GM18507 (cell line): ENCODE measurements at regions not wholly inside any gene's neighbourhood (a gene's known extent, or its start where the extent isn't known, plus 50 kb on each side); places are given as distances from the start of the nearest gene placed in this dataset.

Experiments
- DNase-seq: peaks from one replicate; pipeline ENCODE4 v3.0.0; 2011; ENCODE audit warnings: low read depth; ENCODE audit not compliant: insufficient read length; ENCODE audit errors: extremely low spot score
- FAIRE-seq: peaks from 2 replicates; lab custom pipeline; 2011; peaks lifted over from hg19 to GRCh38; lab: Jason Lieb, UNC

DNA sequence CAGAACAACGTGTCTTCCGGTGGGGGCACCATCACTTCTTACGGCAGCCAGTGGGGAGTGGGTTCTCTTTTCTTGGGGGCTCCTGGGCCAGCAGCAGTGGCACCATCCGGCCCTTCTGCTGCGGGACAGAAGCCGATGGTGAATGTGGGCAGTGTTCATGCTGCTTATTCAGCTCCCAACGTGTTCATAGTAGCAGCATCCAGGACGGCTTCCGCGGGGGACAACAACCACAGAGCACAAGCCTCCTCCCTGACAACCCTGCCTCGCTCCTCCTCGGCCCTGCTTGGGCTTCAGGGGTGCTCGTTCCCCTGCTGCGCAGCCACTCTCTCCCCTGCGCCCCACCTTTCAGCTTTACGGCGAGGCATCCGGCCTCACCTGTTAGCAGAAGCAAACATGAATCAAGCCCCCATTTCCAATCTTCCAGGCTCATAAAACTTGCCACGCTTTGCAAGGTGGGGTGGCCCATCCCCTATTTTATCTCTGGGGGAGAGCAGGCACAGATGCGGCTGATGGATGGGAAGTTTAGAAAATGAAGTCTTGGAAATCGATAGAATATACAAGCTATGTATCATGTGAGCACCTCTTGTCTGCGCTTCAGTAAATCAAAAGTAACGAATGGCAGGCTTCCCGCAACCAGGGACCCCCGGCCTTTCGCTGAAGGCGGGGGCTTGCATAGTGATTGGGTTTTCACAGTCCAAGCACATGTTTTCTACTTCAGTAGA lies 191.8 kb upstream of the NECTIN1 start:
- DNase-seq (no peak), FAIRE-seq (no peak)

DNA sequence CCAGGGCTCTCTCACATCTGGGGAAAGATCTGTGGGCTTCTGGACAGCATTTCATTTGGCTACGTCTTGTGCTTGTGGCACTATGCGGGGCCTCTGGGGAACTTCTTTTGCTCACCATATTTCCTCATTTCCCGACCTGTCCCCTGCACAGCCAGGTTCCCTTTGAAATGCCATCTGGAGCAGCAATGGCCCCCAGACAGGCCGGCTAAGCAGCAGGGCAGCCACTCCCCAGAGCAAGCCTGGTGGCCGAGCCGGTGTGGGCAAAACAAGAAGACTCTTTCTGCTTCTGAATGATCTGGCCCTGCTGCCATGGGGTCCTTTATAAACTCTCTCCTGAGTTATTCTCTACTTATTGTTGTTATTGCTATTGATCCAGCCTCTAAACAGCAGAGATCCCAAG lies 190.7 kb upstream of the NECTIN1 start:
- FAIRE-seq (no peak), DNase-seq (no peak)

DNA sequence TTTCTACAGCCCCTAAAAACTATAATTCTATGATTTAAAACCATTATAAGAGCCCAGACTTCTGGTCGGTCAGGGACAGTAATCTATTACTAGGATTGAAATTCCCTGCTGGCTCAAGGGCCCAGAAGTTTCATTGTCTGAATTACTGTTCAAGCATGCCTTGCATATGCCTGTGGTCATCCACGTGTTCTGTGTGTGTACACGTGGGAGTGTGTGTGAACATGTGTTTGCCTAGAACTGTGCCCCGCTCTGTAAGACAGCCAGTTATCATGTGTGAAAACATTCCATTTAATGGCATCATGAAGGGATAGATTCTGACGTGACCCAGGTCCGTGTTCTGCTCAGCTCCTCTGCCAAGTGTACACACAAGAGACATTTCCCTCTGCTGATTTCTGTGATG lies 189.3 kb upstream of the NECTIN1 start:
- DNase-seq, result no peak
- no peak for FAIRE-seq

DNA sequence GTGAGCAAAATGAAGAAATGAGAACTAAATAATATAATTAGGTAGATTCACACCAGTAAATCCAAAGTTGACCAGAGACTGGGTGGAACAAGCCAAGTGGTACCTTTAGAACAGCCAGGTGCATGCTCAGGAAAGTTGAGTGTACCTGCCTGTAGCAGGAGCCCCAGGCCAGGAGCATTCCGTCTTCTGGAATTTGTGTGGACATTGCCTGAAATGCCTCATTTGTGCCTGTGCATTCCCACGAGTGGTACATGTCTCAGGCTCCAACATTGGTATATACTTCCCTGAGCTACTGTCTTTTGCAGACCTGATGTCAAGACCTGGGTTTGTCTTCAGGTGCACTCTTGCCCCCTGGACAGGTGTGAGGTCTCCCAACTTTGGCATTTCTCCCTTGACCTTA lies 187.6 kb upstream of the NECTIN1 start:
- FAIRE-seq (no peak), DNase-seq (no peak)

DNA sequence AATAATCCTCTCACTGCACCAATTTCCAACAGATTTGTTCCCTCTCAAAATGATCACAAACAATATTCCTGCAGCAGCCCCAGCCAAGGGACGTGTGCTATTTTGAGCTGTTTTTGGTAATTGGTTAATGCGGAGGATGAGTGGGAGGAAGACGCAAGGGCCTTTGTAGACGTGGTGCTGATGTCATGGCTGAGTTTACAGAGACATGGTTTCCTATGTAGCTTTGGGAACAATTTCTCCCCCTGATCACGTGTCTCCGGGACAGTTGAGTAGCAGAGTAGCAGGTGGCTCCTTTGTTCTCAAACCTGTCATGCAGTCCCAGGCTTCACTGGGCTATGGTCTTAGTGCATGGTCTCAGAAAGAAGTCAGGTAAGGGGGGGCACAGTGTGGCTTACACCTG lies 183.2 kb upstream of the NECTIN1 start:
- no peak for FAIRE-seq
- no peak for DNase-seq

DNA sequence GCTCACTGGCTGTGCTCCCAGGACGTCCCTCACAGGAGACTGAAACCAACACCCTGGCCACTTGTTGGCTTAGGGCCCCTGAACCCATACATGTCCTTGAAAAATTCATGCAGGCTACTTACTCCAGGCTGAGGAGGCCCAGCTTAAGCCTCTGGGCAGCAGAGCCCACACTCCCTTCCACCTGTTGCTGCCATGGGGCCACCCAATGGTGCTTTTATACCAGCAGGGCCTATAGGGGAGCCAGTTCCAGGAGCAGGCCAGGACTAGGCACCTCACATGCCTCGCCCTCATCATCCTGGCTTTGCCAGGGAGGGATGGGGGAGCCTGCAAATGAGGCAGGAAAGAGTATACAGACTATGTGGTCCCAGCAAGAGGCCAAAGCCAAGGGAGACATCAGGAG lies 181.7 kb upstream of the NECTIN1 start:
- FAIRE-seq (no peak), DNase-seq (no peak)

DNA sequence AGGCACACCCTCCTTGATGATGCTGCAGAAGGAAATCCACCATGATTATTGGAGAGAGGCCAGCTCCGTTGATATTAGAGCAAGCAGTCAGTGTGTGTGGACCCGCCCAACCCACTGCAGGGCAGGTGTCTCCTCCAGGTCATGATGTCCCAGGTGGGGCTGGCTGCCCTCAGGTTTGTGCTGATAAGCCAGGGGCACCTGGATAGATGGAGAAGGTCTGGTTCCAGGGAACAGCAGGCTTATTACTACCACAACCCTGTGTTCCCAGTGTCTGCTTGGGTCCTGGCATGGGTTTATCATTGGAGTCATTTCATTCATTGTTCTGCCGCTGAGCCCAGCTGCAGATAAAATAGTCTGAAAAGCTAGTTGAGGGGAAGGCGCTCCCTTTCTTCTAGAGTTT lies 181.1 kb upstream of the NECTIN1 start:
- no peak for DNase-seq
- no peak for FAIRE-seq

DNA sequence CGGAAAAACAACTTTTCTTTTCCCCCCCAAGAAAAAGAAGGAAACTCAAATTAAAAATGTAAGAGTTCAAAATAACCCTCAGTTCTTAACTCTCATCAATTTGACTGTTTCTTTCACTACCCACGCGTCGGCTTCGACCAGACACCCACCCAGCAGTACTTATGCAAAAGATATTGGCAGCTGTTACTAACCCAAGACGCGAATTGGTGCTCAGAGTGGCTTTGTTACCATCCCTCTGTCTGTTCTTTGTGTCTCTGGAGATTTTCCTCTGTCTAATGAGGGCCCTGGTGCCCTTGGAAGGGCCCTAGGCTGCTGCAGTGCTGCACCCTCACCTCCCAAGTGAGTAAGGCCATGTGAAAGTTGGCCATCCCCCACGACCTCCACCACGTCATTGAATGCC lies 180.5 kb upstream of the NECTIN1 start:
- no peak for DNase-seq
- no peak for FAIRE-seq

DNA sequence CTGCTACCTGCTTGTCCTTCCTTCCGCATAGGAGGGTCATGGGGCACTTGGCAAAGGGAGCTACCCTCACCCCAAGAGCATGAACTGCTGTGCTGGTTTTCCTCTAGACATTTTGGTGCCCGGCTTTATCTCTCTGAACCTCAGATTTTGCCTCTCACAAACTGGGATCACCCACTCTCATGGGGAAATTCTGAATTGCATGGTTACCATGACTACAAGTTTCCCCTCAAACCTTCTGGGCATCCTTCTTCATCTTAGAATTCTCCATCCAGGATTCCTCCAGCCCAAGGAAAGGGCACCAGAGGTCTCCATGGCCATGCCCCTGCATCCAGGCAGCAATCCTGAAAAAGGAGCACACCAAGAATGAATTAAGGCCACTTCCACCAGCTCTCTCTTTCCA lies 180.1 kb upstream of the NECTIN1 start:
- DNase-seq (no peak), FAIRE-seq (no peak)

DNA sequence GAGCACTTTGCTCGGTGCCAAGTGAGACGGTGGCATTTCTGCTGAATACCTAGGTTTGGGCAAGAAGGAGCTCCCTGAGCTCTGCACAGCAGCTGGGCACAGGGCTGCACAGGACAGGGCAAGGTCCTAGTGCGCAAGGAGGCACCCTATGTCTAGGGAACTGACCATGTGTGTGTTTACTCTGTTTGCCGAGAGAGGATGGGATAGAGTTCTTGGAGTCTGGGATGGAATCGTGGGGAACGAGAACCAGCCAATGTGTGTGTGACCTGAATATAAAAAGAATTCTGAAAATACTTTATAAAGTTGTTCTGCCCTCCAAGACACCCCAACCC lies 179.5 kb upstream of the NECTIN1 start:
- DNase-seq, result no peak
- FAIRE-seq, result no peak

DNA sequence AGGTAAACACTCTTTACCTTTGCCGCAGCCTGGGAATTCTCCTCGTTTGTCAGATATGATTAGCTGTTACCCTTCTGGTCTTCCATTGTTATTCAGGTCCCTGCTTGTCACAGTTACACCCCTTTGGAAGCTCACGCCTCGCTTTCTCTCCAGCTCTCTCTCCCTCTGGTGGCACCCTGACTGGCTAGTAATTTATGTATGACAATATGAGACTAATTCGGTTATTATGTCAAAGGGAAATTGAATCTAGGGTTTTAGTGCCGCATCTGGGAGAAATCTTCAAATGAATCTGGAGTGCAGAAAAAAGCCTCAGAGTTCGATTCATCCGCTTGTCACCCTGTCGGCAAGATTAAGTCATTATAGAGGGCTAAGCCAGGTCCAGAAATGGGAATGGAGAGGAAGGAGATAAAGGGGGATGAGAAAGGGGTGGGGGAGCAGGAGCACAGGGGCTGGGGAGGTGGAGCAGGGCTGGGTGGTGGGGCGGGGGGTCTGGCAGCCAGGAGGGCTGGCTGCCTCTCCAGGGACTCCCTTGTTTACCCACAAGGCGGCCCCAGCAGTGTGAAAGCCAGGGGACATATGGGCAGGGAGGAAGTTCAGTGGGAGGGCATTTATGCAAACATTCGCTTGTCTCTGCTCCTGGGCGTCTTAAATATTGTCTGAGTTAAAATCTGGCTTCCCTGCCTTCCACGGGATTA lies 179.0 kb upstream of the NECTIN1 start:
- FAIRE-seq (no peak), DNase-seq (no peak)

DNA sequence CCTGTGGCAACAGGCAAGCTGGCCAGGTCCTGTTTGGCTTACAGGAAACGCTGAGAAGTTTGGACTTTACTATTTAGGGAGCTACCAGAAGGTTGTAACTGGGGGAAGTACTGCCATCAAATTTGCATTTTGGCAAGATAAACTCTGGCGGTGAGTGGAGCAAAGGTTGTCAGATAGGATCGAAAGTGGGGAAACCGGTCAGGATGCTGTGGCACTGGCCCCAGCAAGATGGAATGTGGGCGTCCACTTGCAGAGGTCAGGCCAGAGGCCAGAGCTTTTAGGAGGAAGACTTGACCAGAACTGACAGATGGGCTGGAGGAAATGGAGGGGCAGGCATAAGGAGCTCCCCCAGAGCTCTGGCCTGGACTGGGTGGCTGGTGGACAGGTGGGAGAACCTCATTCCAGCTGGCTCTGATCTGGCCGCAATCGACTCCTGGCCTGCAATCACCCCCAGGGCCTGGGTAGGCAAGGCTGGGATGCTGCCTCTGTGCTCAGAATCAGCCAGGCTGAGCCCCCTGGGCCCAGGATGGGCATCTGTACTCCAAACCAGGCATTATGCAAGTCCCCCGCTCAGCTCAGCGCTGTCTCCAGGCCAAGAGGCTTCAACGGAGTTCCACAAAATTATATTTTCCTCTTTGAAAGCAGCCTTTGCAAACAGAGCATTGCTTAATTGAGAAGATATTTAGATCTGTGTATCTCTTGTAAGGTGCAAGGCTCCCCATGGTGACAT lies 178.3 kb upstream of the NECTIN1 start:
- FAIRE-seq, result no peak
- no peak for DNase-seq

DNA sequence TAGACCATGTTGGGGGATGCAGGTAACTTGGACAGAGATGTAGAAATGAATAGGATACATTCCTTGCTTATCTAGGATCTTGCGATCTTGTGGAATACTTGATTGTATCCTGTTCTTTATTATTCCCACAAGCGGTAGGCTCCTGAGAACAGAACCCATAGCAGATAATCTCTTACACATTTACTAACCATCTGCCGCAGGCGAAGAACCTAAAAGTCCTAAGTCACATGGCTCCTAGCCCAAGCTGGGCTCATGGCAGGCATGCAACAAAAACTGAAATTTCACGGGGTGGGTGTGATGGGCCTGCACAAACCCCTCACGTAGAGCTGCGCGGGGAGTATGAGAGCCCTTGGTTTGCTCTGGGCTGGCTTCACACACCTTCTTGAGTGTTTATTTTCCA lies 177.4 kb upstream of the NECTIN1 start:
- no peak for FAIRE-seq
- no peak for DNase-seq

DNA sequence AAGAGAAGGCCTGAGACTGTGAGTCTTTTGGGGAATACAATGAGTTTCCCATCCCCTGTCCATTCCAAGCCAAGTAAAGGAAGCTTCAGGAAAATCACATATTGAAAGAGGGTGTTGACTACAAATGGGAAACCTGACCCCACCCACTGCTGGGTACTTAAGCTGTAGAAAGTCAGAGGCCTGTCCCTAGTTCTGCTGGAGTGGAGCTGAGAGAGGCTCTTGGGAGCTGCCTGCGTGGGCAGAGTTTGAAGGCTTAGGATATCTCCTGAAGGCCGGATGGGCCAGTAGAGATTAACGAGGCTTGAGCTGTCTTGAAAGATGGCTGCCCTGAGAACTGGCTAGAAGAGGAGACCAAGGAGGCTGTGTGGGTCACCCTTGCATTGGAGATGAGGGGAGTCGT lies 176.2 kb upstream of the NECTIN1 start:
- DNase-seq (no peak), FAIRE-seq (no peak)

DNA sequence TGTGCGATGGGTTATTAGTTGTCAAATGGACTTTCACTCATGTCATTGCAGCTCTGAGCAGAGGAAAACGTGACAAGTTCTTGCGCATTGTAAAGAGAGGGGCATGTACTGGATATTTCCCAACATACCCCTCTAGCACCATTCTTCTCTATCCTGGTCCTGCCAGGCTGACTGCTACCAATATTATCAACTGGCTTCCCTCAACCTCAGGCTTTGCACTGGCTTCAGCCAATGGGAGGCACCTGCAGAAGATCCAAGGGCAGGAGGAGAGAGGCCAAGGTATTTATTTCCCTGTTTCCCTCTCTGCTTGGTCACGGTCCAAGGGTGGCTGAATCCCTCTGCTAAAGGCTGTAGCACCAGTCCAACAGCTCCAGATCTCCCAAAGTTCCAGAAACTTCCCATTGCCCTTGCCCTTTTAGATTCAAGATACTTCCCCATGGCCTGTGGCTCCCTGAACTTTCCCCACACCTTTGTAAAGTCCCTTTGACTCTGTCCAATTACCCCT lies 175.6 kb upstream of the NECTIN1 start:
- DNase-seq, result no peak
- FAIRE-seq, result no peak

DNA sequence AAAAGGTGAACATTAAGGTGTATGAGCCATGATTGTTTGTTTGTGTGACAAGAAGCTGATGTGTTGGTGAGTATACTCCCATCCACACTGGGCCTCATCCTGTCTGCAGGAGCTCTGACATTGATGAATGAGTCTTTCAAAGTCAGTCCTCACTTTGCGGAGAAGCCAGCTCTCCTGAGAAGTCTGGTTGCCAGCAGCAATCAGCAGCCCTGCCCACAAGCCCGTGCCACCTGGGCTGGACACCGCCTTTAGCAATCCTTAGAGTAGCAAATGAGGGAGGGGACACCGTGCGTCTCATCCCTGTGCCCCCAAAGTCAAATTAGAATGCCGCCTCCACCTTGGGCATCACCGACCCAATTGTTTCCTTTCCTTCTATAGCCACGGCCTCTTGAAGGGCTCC lies 174.8 kb upstream of the NECTIN1 start:
- no peak for DNase-seq
- no peak for FAIRE-seq

DNA sequence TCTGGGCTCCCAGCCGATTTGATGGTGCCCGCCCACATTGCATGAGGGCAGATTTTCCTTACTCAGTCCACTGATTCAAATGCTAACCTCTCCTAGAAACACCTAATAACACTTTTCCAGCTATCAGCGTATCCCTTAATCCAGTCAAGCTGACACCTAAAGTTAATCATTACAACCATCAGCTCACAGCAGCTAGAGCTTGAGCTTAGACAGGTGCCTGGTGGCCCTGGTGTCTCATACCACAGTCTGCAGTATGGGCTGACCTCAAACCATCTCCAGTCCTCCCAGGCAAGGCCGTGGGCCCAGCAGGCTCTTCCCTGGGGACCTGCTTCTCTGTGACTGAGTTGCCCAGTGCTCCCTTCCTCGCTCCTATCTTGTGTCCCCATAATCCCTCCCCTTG lies 174.4 kb upstream of the NECTIN1 start:
- FAIRE-seq, result no peak
- DNase-seq, result no peak

DNA sequence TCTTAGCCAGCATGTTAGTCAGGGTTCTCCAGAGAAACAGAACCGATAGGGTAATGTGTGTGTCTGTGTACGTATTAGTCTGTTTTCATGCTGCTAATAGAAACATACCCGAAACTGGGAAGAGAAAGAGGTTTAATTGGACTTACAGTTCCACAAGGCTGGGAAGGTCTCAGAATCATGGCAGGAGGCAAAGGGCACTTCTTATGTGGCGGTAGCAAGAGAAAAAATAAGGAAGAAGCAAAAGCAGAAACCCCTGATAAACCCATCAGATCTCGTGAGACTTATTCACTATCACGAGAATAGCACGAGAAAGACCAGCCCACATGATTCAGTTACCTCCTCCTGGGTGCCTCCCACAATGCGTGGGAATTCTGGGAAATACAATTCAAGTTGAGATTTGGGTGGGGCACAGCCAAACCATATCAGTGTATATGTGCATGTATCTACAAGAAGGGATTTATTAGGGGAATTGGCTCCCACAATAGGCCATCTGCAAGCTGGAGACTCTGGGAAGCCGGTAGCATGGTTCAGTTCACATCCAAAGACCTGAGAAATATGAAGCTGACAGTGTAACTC lies 173.7 kb upstream of the NECTIN1 start:
- FAIRE-seq (no peak), DNase-seq (no peak)

DNA sequence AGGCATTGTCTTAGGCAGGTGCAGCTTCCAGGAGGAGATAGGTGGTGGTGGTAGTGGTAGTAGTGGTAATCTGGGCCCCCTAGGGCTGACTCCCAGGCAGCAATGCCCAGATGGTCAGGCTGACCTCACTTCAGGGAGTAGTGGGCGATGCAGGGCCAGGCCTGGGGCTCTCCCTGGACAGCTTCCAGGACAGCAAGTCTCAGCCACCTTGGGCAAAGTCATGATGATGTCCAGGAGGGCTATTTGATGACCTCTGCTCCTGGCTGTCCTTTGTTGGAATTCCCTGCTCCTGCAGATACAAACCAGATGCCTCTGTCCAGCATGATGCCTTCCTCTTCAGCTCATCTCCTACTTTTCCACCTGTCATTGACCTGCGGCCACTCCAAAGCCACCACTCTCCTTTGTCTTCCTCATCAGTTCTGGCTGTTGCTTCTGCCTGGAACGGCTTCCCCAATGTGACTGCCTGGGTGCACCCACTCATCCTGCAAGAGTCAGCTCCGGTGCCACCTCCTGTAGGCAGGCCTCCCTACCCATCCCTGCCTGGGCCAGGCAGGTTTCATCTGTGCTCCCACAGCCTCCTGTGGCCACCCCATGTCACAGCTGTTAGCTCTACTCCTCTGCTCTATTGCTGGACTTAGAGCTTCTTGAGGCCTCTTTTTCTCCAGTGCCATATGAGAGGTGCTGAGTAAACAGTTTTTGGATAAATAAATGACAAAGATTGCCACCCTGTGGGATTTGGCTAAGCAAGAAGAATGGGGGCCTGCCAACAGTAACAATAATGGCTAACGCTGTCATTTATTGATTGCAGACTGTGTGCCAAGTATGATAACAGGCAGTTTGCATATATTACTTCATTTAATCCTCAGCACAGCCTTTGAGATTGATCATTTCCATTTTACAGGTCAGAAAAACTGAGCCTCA lies 172.9 kb upstream of the NECTIN1 start:
- no peak for FAIRE-seq
- no peak for DNase-seq
